Left ventricle myocardium inferior (tissue), 1 donor: ENCODE measurements at regions not wholly inside any gene's neighbourhood (a gene's known extent, or its start where the extent isn't known, plus 50 kb on each side); places are given as distances from the start of the nearest gene placed in this dataset.

ENCODE experiments used
- DNase-seq: peaks from one replicate; pipeline ENCODE4 v3.0.0-alpha.2; 2020
- H3K27ac ChIP-seq: fragments of 200-600 bp; replicated peaks from 2 replicates; pipeline ENCODE4 v1.8.0; 2021
- H3K27me3 ChIP-seq: fragments of 200-600 bp; 2 replicates; pipeline ENCODE4 v1.8.0; 2021; ENCODE audit warnings: low read depth
- H3K36me3 ChIP-seq: fragments of 200-600 bp; 2 replicates; pipeline ENCODE4 v1.8.0; 2021
- H3K4me1 ChIP-seq: fragments of 200-600 bp; 2 replicates; pipeline ENCODE4 v1.8.0; 2021
- H3K4me3 ChIP-seq: fragments of 200-600 bp; 2 replicates; pipeline ENCODE4 v1.8.0; 2021; ENCODE audit warnings: mild to moderate bottlenecking, moderate library complexity
- H3K9me3 ChIP-seq: fragments of 200-600 bp; replicated peaks from 2 replicates; pipeline ENCODE4 v1.8.0; 2021
- CTCF ChIP-seq: fragments of 200-600 bp; IDR thresholded peaks from 2 replicates; pipeline ENCODE4 v1.8.0; 2021; ENCODE audit warnings: antibody characterized with exemption, mild to moderate bottlenecking, borderline replicate concordance
- intact Hi-C: fragments of 100-400 bp; cut with micrococcal nuclease; formaldehyde crosslinking; loops from one replicate; pipeline ENCODE4 v1.11.0; 2022
- donor health status: DM: no; HTN: yes; CAD: no; lungs with severe emphysema.

GRCh38 chr5:6158974-6159831 is 219.1 kb downstream of the MED10 start:
- Histone ChIP-seq H3K27me3 (peaks cover 25% of the 10 kb centered on the region), H3K4me1 (no peaks in the 10 kb centered on the region), H3K9me3 (no peaks in the 10 kb centered on the region), H3K27ac (no peak overlapping the region), H3K36me3 (no peaks in the 10 kb centered on the region), H3K4me3 (no peak overlapping the region)
- no peak for TF ChIP-seq CTCF
- intact Hi-C loops, result no loop called here
- DNase-seq, result no peak

GRCh38 chr5:6154216-6154615 is 224.1 kb downstream of the MED10 start:
- no peaks in the 10 kb centered on the region for H3K9me3 ChIP-seq
- H3K4me3 ChIP-seq, result no peak overlapping the region
- intact Hi-C loops, result no loop called here
- no peak for DNase-seq
- H3K27ac ChIP-seq, result no peak overlapping the region
- no peaks in the 10 kb centered on the region for H3K4me1 ChIP-seq
- H3K27me3 ChIP-seq, result peaks cover 3% of the 10 kb centered on the region
- TF ChIP-seq CTCF, result no peak
- no peaks in the 10 kb centered on the region for H3K36me3 ChIP-seq

GRCh38 chr5:6146271-6146670 is 232.1 kb downstream of the MED10 start:
- Histone ChIP-seq H3K27ac (no peak overlapping the region), H3K27me3 (peaks cover 40% of the 10 kb centered on the region), H3K4me3 (no peak overlapping the region), H3K36me3 (no peaks in the 10 kb centered on the region), H3K4me1 (no peaks in the 10 kb centered on the region), H3K9me3 (no peaks in the 10 kb centered on the region)
- no peak for TF ChIP-seq CTCF
- intact Hi-C loops, result no loop called here
- no peak for DNase-seq

GRCh38 chr5:6145616-6146237 is 232.6 kb downstream of the MED10 start:
- peaks cover 40% of the 10 kb centered on the region for H3K27me3 ChIP-seq
- no peaks in the 10 kb centered on the region for H3K36me3 ChIP-seq
- intact Hi-C loops, result no loop called here
- TF ChIP-seq CTCF, result no peak
- no peak overlapping the region for H3K4me3 ChIP-seq
- H3K9me3 ChIP-seq, result no peaks in the 10 kb centered on the region
- H3K4me1 ChIP-seq, result no peaks in the 10 kb centered on the region
- DNase-seq, result no peak
- H3K27ac ChIP-seq, result no peak overlapping the region

- H3K4me3 ChIP-seq, result no peak overlapping the region
- DNase-seq, result no peak
- no peaks in the 10 kb centered on the region for H3K36me3 ChIP-seq
- no peaks in the 10 kb centered on the region for H3K9me3 ChIP-seq
- no peak overlapping the region for H3K27ac ChIP-seq
- intact Hi-C loops, result no loop called here
- no peaks in the 10 kb centered on the region for H3K4me1 ChIP-seq
- peaks cover 40% of the 10 kb centered on the region for H3K27me3 ChIP-seq
- no peak for TF ChIP-seq CTCF
These were observed 234.8 kb downstream of the MED10 start for GRCh38 chr5:6143523-6143922.
